ENCODE measurements at regions not wholly inside any gene's neighbourhood (a gene's known extent, or its start where the extent isn't known, plus 50 kb on each side); places are given as distances from the start of the nearest gene placed in this dataset.

DNA sequence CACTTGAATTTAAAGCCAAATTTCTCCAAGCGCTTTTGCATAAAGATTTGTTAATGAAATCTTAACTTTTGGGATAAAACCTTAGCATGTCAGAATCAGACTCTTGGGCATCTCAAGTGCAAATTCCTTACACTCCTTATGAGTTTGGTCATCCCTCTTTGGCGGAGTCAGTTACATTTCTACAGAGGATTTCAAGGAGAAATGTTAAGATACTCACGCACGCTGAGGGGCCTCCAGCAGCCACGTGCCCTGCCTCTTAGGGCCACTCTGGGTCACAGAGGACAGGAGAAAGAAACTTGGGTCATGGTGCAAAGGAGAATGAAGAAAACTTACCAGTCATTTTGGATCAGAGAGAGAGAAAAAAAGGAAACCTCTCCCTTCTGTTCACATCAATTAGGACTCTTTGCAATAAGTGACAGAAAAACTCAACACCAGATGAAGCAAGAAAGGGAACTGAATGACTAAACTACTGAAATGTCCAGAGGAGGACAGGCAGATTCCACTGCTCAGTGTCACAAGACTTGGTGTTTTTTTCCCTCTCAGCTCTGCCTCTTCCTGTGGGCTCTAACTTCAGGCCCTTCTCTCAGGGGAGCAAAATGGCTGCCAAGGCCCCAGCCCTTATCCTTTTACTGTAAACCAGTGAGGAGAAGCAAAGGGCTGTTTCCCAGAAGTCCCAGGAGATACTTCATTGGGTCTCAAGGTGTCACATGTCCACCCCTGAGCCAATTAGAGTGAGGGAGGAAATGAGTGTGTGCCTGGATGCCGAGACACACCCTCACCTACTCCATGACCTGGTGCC lies 63.3 kb upstream of the NFIL3 start:
- Mint-ChIP-seq H3K27me3 (ENCODE audit: low read depth) (peaks cover 8% of the 10 kb centered on the region), H3K27ac (no peak overlapping the region), H3K9me3 (ENCODE audit: insufficient read depth) (no peaks in the 10 kb centered on the region), H3K4me1 (ENCODE audit: low read depth) (no peaks in the 10 kb centered on the region), H3K4me3 (no peak overlapping the region), H3K36me3 (ENCODE audit: low read depth) (no peaks in the 10 kb centered on the region)
- ChIA-PET CTCF (no interaction called here), POLR2A (no interaction called here)
- DNase-seq (no peak), ATAC-seq (no peak)

- no peak overlapping the region for H3K4me3 Mint-ChIP-seq
- peaks cover 9% of the 10 kb centered on the region for H3K27me3 Mint-ChIP-seq (ENCODE audit: low read depth)
- no peaks in the 10 kb centered on the region for H3K4me1 Mint-ChIP-seq (ENCODE audit: low read depth)
- no peaks in the 10 kb centered on the region for H3K36me3 Mint-ChIP-seq (ENCODE audit: low read depth)
- H3K9me3 Mint-ChIP-seq (ENCODE audit: insufficient read depth): no peaks in the 10 kb centered on the region
- DNase-seq: no peak
- ChIA-PET CTCF (no interaction called here), POLR2A (no interaction called here)
- H3K27ac Mint-ChIP-seq: no peak overlapping the region
- ATAC-seq: no peak
Observed at GRCh38 chr9:91485006-91485405, 61.4 kb upstream of the NFIL3 start.

GRCh38 chr9:91483835-91484234 lies 60.2 kb upstream of the NFIL3 start:
- POLR2A ChIA-PET: no interaction called here
- no peak overlapping the region for H3K4me3 Mint-ChIP-seq
- no peak for ATAC-seq
- CTCF ChIA-PET: no interaction called here
- no peak for DNase-seq
- no peaks in the 10 kb centered on the region for H3K36me3 Mint-ChIP-seq (ENCODE audit: low read depth)
- no peaks in the 10 kb centered on the region for H3K4me1 Mint-ChIP-seq (ENCODE audit: low read depth)
- peaks cover 7% of the 10 kb centered on the region for H3K27me3 Mint-ChIP-seq (ENCODE audit: low read depth)
- no peaks in the 10 kb centered on the region for H3K9me3 Mint-ChIP-seq (ENCODE audit: insufficient read depth)
- H3K27ac Mint-ChIP-seq: no peak overlapping the region

DNA sequence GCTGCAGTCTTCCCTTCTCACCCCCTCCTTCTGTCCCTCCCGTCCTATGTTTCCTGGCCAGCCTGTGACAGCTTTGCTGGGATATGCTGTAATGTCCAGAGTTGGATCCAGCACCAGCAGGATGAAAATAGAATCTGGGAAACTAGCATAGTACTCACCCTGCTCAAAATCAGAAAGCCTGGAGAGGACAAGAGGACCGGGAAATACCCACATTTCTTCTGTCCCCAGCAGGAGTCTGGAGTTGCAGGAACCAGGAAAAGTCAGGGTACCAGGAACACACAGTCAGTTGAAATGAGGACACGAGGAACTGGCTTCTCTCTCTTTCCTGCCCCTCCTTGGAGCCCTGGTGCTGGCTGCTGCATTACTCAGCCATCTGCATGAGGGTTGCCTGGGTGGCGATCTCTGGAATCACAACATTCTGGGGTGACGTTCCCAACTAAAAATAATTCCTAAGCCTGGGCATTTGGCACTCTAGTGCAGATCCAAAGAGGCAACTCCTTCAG lies 59.6 kb upstream of the NFIL3 start:
- ATAC-seq: no peak
- Mint-ChIP-seq H3K27me3 (ENCODE audit: low read depth) (peaks cover 11% of the 10 kb centered on the region), H3K4me1 (ENCODE audit: low read depth) (no peaks in the 10 kb centered on the region), H3K4me3 (no peak overlapping the region), H3K27ac (no peak overlapping the region), H3K36me3 (ENCODE audit: low read depth) (no peaks in the 10 kb centered on the region), H3K9me3 (ENCODE audit: insufficient read depth) (no peaks in the 10 kb centered on the region)
- POLR2A ChIA-PET: no interaction called here
- CTCF ChIA-PET: no interaction called here
- no peak for DNase-seq

DNA sequence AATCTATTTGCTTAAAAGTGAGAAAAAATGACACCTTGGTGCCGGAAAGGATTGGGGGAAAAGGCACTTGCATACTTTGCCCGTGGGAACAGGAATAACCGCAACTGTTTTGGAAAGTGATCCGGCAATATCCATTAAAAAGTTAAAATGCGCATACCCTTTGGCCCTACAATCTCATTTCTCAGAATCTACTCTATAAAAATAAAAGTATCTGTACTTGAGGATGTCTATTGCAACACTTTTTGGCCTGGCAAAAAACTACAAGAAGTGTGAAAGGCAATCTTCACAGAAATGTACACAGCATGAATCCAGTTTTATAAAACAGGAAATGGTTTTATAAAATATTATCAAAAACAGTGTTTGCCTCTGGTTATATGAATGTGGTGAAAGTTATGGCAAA lies 58.3 kb upstream of the NFIL3 start:
- Mint-ChIP-seq H3K4me1 (ENCODE audit: low read depth) (no peaks in the 10 kb centered on the region), H3K27me3 (ENCODE audit: low read depth) (peaks cover 20% of the 10 kb centered on the region), H3K36me3 (ENCODE audit: low read depth) (no peaks in the 10 kb centered on the region), H3K27ac (no peak overlapping the region), H3K9me3 (ENCODE audit: insufficient read depth) (no peaks in the 10 kb centered on the region), H3K4me3 (no peak overlapping the region)
- ChIA-PET POLR2A (no interaction called here), CTCF (no interaction called here)
- no peak for ATAC-seq
- no peak for DNase-seq

- no peaks in the 10 kb centered on the region for H3K36me3 Mint-ChIP-seq (ENCODE audit: low read depth)
- CTCF ChIA-PET: no interaction called here
- no peak overlapping the region for H3K4me3 Mint-ChIP-seq
- DNase-seq (no peak), ATAC-seq (no peak)
- no peak overlapping the region for H3K27ac Mint-ChIP-seq
- H3K4me1 Mint-ChIP-seq (ENCODE audit: low read depth): no peaks in the 10 kb centered on the region
- peaks cover 33% of the 10 kb centered on the region for H3K27me3 Mint-ChIP-seq (ENCODE audit: low read depth)
- POLR2A ChIA-PET: no interaction called here
- H3K9me3 Mint-ChIP-seq (ENCODE audit: insufficient read depth): no peaks in the 10 kb centered on the region
Observed at GRCh38 chr9:91477106-91477505, 53.5 kb upstream of the NFIL3 start.

DNA sequence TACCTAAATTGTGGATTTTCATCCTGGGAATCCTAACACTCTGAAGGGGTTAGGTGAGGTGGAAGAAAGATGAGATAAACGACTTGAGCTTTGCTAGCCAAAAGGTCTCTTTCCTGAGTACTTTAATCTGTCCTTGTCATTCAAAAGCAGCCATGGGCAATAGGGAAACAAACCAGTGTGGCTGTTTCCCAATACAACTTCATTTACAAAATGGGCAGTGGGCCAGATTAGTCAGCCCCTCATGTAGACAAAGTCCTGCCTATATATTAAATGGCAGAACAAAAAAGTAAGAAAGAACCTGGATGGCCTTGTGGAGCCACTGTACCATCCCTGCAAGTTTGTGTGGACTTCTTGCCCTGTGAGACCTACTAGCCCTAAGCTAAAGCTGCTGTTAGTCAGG lies 51.0 kb upstream of the NFIL3 start:
- H3K36me3 Mint-ChIP-seq (ENCODE audit: low read depth): no peaks in the 10 kb centered on the region
- no peak overlapping the region for H3K27ac Mint-ChIP-seq
- CTCF ChIA-PET: no interaction called here
- H3K4me3 Mint-ChIP-seq: no peak overlapping the region
- DNase-seq (no peak), ATAC-seq (no peak)
- POLR2A ChIA-PET: no interaction called here
- H3K9me3 Mint-ChIP-seq (ENCODE audit: insufficient read depth): no peaks in the 10 kb centered on the region
- peaks cover 36% of the 10 kb centered on the region for H3K27me3 Mint-ChIP-seq (ENCODE audit: low read depth)
- H3K4me1 Mint-ChIP-seq (ENCODE audit: low read depth): no peaks in the 10 kb centered on the region

Measured in activated CD8-positive, alpha-beta T cell treated with anti-CD3 and anti-CD28 coated beads, Interleukin-2, amount 10 ng/mL, durations not matched to agents 7 days and 5 days (primary cell).